Activated naive CD4-positive, alpha-beta T cell (primary cell): ENCODE measurements at regions not wholly inside any gene's neighbourhood (a gene's known extent, or its start where the extent isn't known, plus 50 kb on each side); places are given as distances from the start of the nearest gene placed in this dataset.

Experiments used
- DNase-seq, 4 experiments: peaks; one replicate each; lab custom pipeline; 2025; lab: John Stamatoyannopoulos, UW

DNA sequence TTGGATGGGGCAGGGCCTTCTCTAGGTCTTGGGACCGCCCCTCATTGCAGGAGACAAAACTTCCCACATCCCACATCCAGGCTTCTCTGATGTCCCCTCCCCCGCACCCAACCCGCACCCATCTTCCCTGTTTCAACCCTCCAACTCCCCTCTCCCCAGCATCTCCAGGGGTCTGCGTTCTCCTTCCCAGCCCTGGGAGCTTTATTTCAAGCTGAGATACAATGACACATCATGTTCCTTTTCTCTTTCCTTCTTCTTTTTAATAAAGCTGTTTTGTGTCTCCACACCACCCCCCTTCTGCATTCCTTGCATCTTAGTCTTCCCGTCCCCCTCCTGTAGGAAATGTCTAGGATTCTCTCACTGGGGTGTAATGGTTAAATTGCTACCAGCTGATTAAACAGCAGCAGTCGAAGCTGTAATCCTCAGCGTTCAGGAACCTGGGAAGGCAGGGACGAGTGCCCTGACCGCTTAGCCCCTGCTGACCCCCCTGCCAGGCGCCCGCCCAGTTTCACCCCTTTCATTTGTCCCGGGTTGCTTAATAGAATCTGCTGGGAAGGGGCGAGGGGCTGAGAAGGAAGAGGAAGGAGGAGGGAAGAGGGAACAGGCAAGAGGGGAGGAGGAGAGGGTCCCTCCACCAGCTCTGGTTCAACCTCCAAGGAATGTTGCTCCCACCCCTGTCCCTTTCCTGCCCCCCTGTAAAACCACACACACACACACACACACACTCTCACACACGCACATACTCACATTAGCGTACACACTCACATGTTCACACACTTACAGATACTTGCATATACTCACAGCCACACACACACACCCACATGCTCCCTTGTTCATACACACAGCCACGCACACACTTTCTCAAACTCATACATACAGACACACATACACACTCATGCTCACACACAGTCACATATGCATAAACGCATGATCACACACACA lies 104.5 kb upstream of the MED13L start:
- no peak for DNase-seq

DNA sequence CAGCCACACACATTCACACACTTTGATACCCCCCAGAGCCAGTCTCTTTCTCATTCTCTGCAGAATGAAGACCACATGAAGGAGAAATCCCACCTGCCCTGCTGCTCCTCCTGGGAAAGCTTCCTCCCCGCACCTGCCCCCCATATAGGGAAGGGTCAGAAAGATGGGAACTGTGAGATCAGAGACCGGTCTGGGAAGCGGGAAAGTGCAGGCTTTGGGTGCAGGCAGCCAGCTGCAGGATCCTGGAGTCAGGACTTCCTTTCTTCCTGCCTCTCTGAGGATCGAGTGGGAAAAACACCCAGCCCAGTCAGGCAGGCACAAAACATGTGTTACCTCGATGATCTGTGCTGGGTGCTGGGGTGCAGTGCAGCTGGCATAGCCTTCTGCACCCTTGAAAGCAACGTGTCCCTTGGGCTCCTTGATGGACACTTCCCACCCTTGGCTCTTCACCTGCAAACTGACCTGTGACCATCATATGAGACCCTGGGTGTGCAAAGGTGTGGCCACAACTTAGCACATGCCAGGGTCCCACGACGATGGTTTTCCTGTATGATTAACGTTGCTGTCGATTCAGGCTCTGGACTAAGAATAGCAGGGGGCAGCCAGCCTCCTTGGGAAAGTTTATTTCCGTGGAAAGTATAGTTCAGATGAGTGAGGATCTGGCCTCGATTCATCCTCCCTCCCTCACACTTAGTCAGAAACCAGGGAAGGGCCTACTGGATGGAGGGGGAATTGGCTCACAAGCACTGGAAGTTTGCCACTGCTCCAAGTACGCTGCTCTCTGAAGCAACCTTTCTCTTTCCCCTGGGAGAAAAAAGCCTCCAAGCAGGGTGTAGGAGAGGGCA lies 105.4 kb upstream of the MED13L start:
- DNase-seq = no peak

DNA sequence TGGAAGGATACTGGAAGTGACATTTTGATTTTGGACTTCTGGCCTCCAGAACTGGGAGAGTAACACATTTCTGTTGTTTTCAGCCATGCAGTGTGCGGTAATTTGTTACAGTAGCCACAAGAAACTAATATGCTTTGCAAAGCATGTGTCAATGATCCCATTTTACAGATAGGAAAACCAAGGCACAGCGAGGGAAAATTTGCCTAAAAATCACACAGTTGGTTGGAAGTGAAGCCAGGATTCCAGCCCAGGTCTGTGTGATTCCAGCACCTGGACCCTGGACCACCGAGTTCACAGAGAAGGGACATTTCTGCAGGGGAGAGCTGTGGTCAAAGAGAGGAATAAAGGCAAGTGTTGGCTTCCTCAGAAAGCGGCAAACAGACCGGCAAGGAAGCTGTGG lies 106.7 kb upstream of the MED13L start:
- DNase-seq = no peak

DNA sequence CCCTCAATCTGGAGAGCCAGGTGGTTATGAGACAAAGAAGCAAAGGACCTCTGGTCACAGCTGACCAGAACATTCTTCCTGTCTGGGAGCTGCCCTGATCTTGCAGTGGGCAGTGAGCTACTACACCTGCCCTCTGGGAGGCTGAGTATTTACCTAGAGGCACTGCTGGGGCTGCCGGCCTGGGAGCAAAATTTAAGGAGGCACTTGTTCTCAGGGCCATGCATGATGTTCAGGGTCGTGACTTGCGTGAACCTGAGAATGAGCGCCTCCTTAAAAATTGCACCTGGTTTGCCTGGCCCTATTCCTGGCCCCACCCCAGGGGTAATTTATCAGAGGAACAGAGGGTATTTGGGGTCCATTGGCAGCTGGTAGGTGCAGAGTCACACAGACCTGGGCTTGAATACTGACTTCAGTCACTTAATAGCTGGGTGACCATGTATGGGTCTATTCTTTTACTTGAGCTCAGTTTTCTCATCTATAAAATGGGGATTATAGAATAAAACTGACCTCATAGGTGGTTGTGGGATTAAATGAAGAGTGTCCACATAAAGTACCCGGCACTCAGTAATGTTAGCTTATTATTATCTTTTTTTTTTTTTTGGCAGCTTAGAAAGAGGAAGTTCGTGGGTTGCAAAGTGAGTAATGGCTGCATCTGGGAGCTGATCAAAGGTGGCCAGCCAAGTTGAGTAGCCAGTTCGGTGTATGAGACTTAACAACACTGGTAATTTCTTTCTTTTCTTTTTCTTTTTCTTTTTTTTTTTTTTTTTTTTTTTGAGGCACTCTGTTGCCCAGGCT lies 107.4 kb upstream of the MED13L start:
- no peak for DNase-seq

DNA sequence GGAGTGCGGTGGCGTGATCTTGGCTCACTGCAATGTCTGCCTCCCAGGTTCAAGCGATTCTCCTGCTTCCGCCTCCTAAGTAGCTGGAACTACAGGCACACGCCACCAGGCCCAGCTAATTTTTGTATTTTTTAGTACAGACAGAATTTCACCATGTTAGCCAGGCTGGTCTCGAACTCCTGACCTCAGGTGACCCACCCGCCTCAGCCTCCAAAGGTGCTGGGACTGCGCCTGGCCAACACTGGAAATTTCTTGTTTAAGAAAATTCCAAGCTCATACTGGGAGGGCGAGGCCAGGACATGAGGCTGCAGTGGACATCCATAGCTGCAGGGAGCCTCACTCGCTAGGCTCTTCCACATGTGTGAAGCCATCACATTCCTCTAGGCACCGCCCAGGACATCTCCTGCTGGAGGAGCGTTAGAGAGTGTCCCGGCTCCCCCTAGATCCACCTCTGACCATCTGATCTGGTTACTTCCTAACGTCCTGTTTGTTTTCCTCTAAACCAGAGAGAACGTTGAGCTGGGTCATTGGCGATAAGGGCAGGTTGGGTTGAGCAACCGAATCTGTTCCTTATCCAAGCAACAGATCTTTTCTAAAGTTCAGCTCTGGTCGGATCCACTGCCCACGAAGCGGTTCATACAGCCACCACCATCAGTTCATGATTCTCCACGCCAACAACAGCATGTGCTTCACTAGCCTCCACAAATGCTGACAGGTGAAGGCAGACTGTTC lies 108.2 kb upstream of the MED13L start:
- DNase-seq = no peak

DNA sequence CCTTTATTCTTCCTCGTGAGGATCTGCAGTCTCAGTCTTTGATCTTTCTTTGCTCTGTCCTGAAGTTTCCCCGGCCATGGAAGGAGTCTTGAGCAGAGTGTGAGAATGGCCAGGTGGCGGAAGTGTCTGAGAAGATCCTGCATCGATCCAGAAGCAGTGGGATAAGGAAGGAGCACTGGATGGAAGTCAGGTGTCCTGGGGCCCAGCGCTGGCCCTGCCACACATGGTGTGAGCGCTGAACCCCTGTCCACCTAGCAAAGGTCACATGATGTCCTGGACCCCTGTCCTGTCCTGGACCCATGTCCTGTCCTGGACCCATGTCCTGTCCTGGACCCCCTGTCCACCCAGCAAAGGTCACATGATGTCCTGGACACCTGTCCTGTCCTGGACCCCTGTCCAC lies 111.8 kb upstream of the MED13L start:
- DNase-seq = no peak

DNA sequence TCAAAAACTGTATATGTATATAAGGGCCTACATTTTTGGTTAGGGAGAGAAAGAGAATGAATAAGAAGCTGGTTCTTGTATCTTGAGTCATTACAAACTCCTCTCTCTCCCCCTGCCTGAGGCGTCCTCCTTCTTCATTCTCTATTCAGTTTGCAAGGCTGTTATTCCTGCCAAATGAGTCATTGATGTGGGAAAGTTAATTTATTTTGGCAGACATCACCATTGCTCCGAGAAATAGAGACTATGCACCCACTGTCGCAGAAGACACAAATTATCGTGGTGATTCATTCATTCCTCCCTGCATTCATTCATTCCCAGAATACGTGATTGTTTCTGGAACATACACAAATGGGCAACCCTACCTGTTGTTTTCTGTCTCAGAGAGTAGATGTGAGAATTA lies 112.5 kb upstream of the MED13L start:
- DNase-seq = no peak

DNA sequence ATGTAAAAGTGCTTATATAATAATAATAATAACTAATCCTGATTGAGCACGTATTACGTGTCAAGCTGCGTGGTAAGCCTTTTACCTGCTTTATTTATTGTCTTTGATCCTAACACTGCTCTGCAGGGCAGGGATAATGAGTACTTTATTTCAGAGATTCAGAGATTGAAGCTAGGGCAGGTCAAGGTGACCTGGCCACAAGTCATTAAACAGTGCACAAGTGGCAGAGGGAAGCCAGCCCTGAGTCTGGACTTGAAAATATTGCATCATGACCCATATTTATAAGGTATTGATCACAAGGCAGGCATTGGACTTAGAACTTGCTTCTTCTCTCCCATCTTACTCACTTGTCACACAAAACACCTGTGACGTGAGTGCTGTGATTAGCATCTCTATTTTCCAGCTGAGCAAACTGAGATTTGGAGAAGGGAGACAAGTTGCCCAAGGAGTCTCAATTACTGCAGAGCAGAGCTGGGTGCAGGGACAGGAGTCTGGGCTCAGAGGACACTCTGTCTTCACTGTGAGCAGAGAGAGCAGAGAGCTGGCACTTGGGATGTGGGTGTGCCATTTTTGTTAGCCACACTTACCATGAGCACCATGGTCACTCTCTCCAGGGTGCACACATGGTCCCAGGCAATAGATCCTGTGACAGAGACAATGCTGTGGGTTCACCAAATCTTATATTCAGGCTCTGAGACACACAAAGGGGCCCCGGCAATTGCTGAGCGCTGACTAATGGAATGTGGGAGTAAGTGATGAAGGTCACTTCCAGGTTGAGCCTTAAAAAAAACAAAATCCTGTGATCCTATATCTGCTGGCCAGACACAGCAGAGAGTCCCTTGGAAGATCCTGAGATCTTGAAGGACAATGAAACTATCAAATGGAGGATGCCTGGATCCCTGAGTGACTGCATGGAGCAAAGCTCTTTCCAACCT lies 113.2 kb upstream of the MED13L start:
- DNase-seq = no peak

DNA sequence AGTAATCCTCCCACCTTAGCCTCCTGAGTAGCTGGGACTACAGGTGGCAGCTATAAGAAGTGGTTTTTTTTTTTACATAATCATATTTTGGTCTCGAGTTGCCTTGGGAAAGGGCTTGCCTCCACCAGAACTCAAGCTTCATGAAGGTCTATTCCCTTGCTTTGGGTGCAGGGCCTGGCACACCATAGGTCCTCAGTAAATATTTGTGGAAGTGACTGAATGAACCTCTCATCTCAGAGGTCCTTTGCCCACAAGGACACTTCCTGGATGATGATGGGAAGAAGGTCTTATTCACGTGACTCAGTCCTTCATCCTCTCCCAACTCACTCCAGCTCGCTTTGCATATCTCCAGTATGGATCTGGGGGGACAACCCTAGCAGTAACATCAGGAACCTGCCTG lies 114.0 kb upstream of the MED13L start:
- DNase-seq = no peak

DNA sequence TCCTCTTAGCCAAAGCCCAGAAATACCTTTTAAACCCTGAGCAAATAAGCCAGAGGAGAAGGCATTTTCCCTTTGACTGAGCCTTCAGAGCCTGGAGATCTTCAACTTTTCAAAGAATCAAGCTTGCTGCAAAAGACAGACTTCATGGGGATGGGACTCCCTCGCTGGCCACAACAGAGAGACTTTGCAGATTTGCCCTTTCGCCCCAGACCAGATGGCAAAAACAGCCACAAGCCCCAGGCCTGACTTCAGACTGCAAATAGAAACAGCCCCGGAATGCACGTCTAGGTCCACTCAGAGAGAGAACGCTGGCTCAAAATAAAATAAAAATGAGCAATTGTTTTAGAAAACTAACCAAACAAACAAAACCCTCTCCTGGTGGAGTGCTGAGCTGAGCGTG lies 114.6 kb upstream of the MED13L start:
- DNase-seq = no peak

DNA sequence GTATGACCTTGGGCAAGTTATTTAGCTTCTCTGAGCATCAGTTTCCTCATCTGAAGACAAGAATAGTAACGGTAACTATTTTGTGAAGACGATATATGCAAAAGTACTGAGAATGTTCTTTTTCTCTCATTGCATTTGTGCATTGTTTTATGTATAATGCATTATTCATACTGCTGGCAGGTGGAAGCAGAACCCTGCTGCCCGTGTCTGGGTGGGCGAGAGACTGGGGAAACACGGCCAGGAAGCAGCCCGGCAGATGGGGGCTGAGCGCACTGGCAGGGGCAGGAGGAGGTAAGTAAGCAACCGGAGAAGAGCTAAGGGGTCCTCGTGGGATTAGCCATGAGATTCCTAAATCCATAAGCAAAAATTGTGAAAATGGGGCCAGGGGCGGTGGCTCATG lies 115.8 kb upstream of the MED13L start:
- no peak for DNase-seq

DNA sequence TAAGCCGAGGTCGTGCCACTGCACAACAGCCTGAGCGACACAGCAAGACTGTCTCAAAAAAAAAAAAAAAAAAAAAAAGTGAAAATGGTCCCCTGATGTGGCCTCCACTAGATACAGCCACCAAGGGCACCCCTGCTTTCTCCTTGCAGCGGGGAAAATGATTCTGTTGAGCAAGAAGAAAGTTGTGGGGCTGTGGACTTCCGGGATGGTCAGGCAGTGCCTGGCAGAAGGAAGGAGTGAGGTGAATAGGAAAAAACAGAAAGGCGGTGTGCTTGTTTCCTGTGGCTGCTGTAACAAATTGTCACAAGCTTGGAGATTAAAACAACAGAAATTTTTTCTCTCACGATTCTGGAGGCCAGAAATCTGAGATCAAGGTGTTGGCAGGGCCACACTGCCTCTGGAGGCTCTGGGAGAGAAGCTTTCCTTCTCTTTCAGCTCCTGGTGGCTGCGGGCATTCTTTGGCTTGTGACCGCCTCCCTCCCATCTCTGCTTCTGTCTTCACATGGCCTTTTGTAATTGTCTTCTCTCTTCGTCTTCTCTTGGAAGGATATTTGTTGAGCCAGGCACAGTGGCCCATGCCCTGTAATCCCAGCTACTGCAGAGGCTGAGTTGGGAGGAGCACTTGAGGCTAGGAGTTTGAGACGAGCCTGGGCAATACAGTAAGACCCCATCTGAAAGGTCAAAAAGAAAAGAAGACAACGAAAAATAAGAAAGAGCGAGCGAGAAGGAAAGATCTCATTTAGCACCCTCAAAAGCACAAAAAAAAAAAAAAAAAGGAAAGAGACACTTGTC lies 116.6 kb upstream of the MED13L start:
- no peak for DNase-seq

DNA sequence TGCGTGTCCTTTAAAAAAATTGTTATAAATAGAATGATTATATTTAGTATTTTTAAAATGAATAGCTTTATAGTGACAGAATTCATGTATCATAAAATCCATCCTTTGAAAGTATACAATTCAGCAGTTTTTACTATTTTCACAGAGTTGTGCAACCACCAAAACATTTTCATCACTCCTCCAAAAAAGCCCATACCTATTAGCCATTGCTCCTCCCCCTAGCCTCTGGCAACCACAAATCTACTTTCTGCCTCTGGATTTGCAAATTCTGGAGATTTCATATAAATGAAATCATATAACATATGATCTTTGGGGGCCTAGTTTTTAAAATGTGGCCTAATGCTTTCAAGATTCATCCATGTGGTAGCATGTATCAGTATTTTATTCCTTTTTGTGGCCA lies 117.9 kb upstream of the MED13L start:
- DNase-seq = no peak

DNA sequence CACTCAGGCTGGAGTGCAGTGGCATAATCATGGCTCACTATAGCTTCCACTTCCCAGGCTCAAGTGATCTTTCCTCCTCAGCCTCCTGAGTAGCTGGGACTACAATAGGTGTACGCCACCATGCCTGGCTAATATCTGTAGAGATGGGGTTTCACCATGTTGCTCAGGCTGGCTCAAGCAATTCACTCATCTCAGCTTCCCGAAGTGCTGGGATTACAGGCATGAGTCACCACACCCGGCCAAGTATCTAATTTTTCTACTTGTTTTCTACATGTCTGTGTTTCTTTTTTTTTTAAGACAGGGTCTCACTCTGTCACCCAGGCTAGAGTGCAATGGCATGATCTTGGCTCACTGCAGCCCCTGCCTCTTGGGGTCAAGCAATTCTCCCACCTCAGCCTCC lies 119.7 kb upstream of the MED13L start:
- no peak for DNase-seq

DNA sequence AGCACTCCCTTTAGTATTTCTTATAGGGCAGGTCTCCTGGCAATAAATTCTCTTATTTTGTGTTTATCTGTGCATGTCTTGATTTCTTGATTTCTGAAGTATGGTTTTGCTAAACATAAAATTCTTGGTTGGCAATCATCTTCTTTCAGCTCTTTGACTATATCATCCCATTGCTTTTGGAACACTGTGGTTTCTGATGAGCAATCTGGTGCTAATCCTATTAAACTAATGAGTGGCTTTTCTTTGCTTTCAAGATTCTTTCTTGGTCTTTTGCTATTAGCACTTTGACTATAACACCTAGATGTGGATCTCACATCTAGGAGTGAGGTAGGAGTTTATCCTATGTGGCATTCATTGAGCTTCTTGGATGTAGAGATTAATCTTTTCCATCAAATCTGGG lies 120.7 kb upstream of the MED13L start:
- DNase-seq = no peak

DNA sequence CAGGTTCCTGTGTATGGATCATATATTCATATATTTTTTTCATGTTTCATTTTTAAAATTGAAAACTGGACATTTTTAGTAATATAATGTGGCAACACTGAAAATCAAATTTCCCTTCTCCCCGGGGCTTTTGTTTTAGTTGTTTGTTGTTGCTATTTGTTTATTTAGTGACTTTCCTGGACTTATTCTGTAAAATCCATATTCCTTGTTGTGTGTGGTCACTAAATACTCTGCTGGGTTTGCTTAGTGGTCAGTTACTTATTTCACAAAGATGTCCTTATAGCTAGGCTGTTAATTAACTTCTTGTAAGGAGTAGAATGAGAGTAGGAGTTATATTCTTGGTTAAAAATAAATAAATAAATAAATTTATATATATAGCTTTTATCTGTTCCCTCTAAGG lies 121.6 kb upstream of the MED13L start:
- DNase-seq = no peak

DNA sequence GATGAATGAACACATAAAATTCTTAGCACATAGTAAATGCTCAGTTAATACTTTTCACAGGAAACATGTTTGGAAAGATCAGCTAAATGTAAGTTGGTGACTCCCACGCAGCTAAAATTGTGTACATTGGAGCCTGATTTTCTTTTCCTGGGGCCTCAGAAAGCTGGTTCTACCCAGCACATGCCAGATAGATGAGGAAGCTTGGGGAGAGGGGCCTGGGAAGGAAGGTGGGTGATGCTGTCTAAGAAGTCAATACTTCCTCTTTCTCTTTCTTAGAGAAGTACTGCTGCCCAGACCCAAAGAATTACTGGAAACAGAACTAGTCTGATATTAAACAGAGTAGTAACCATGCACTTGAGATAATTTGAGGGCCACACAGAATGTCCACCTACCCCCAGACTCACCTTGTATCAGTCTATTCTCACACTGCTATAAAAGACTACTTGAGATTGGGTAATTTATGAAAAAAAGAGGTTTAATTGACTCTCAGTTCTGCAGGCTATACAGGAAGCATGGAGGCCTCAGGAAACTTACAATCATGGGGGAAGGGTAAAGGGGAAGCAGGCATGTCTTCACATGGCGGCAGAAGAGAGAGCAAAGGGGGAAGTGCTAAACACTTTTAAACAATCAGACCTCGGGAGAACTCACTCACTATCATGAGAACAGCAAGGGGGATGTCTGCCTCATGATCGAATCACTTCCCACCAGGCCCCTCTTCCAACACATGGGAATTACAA lies 123.3 kb upstream of the MED13L start:
- no peak for DNase-seq

DNA sequence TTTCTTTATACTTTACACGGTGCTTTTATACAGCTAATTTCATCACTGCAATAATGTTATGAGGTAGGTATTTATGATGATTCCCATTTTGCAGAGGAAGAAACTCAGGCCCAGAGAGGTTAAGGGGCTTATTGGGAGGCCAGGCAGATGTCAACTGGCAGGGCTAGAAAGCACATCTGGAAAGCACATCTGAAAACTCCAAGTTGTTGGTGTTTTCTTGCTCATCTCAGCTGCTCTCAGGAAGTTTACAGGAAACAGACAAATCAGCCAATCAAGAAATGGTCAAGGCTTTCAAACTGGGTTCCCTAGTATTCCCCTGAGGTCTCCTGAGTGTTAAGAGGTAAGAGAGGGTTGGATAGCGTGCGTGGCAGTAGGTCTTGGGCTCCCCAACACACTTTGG lies 124.1 kb upstream of the MED13L start:
- DNase-seq = no peak
